GOT3 (cell line): ENCODE measurements at regions not wholly inside any gene's neighbourhood (a gene's known extent, or its start where the extent isn't known, plus 50 kb on each side); places are given as distances from the start of the nearest gene placed in this dataset.
"Not testable (repeated sequence)": the region's sequence is repeated elsewhere in the genome, so short reads cannot be mapped to it uniquely, and the experiment has no call there.

Experiments used
- DNase-seq: peaks from one replicate; lab custom pipeline; 2025; ENCODE audit warnings: mixed read lengths; lab: John Stamatoyannopoulos, UW

DNA sequence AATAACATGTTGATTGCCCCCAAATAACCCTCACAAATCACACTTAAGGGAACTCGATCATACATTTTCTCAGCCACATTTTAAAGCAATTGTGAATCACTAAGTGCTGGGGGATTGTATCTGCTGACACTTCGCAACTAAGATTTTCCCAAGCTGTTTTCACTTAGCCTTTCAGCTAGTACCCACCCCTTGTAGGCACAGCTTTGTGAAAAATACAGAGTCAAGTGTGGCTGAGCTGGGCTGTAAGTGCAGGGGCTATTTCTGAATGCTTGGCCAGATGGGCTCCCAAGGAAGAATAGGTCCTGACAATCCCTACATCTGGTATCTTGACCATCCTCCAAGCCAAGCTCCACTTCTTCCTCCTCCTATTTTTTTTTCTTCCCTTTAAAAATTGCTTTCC is 289.2 kb upstream of the NMUR2 start:
- no peak for DNase-seq

DNA sequence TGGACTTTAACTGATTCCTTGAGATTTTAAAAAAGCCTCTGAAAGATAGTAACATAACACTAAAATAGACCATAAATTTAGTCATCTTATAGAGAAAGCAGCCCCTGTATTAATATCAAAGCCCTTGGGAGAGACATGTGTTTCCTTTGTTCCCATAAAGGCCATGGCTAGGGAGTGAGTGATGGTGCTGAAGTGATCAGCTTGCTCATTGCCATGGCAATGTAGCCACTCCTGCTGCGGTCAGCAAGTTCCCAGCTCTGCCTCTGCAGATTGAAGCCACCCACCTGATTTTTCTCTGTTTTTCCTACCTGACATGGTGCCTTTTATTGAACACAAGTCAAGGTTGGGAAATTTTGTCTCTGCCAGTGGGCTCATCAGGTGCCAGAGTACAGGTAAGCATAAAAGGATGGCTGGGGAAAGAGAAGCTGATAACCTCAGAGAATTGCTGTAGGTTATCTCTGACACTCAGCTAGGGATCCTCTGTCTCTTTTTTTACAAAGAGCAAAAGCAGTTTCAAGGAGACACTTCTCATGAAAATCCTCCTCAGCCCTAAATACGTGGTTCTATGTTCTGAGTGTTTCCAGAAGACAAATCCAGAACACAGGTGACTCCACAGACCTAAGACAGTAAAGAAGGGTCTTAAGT is 296.3 kb upstream of the NMUR2 start:
- DNase-seq, result no peak

GRCh38 chr5:152704286-152704685 is 299.2 kb upstream of the NMUR2 start:
- no peak for DNase-seq

GRCh38 chr5:152711801-152712388 is 306.8 kb upstream of the NMUR2 start:
- DNase-seq, result no peak

DNA sequence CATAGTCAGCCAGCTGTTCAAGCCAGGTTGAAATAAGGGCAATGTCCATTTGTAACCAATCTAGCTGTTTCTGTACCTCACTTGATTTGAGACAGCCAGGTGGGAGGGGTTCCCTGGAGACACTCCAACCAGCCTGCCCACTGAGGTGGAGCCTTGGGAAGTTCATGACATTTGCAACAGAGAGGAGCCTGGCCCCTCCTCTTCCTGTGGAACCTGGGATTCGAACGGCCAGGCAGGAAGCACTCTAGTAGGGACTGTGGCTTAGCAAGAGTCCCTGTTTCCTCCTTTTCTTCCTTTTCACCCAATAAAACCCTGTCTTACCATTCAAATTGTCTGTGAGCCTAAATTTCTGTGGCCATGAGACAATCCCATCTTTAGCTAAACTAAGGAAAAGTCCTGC is 312.3 kb upstream of the NMUR2 start:
- no peak for DNase-seq

DNA sequence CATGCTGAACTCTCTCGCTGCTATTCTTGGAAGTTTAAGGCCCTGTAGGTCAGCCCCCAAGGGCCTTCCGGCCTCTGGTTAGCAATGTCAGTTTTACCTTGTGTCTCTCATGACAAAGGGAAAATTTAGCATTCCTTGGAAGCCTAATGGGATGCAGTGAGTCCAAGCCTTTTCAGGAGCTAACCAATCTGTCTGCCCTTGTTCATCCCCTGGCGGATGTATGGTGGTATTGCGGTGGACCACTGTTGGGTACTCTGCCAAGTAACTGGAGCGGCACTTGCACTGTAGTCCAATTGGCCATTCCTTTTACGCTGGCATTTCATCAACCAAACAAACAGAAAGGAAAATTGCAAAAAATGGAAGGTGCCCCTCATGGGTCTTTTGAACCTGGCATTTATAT is 318.4 kb upstream of the NMUR2 start:
- DNase-seq, result no peak

DNA sequence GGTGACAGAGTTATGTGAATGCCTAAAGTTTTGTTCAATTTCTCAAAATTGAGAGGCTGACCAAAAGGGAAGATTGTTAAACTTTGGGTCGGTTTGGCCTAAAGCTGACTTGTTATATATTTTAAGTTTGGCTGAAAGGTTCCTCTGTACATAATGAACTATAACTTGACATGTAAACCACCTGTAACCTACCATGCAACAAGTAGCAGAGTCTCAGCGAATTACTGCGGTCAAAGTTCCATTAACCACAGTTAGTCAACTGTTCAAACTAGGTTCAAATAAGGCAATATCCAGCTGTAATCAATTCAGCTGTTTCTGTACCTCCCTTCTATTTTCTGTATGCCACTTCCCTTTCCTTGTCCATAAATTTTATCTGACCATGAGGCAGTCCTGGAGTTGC is 325.1 kb upstream of the NMUR2 start:
- DNase-seq, result no peak

- DNase-seq, result no peak
These were observed 331.8 kb upstream of the NMUR2 start for GRCh38 chr5:152736906-152737305.

- no peak for DNase-seq
These were observed 334.8 kb upstream of the NMUR2 start for GRCh38 chr5:152739916-152740315.

GRCh38 chr5:152741126-152741525 is 336.0 kb upstream of the NMUR2 start:
- not testable (repeated sequence) for DNase-seq

DNA sequence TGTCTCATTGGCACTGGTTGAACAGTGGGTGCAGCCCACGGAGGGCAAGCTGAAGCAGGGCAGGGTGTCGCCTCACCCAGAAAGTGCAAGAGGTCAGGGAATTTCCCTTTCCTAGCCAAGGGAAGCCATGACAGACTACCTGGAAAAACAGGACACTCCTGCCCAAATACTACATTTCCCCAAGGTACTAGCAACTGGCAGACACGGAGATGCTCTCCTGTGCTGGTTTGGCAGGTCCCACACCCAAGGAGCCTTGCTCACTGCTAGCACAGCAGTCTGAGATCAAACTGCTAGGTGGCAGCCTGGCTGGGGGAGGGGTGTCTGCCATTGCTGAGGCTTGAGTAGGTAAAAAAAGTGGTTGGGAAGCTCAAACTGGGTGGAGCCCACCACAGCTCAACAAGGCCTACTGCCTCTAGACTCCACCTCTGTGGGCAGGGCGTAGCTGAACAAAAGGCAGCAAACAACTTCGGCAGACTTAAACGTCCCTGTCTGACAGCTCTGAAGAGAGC is 382.7 kb upstream of the NMUR2 start:
- DNase-seq, result not testable (repeated sequence)

GRCh38 chr5:152801886-152802285 is 396.8 kb upstream of the NMUR2 start:
- DNase-seq, result no peak

DNA sequence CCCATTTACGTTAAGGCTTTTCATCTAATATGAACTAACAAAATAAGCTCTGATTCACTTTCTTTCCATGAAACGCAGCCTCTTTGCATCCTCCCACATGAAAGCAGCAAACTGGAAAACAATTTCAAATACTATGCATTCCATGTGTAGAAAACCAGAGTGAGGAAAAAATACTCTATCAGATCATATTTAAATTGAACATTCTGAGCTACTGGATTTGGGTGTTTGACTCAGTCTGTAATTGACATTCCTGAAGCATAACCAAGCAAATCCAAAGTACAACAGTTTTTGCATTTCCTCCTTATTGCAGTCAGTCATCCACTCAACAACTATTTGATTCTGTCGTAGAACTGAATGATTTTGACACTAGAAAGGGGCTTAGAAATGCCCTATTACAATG is 399.1 kb upstream of the NMUR2 start:
- no peak for DNase-seq

- DNase-seq, result no peak
These were observed 406.9 kb upstream of the NMUR2 start for GRCh38 chr5:152811988-152812387.

DNA sequence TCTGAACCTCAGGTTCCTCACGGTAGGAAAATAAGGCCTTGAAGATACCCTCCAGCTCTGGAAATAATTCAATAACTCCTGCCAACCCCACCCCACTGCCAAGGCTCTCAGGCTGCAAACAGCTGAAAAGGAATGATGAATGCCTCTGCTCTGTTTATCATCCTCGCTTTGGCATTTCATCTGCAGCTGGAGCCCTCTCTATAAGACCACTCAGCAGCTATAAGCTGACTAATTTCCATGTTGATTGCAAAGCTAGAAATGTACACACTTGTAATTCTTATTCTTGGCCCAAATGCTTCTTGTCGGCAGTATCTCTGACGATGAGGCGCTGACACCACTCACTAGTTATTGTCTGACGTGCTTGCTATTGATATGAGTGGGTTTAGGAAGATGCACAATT is 408.4 kb upstream of the NMUR2 start:
- DNase-seq, result no peak

DNA sequence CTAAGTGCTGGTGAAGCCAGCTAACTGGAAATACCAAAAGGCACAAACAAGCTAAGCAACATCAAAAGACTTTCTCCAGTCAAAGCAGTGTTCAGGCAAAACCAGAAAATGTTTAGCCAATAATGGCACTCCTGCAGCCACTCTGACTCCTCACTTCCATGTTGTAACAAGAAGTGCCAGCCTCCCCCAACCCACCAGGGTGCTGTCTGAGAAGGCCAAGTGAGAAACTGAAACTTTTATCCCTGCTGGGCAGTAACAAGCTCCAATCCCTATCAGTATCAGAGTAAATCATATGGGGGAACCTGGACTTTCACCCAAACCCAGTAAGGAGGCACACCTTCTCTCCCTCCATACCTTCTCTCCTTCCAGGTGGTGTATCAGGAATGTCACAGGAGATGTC is 414.8 kb upstream of the NMUR2 start:
- no peak for DNase-seq

DNA sequence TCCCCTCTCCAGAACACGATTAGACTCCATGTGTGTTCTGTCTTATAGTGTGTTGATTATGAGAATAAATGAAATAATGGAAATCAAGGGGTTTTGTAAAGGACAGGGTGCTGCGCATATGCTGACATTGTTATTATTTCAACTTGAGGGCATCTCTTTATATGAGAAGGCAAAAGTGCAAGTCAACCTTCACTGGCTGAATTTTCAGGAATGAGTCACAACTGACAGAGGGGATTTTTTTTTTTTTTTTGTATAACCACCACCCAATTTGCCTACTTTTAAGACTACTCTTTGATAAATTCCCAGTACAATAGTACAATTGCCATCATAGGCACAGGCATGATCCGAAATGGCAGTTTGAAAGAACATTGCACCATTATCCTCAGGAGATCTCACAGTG is 419.2 kb upstream of the NMUR2 start:
- DNase-seq, result no peak

DNA sequence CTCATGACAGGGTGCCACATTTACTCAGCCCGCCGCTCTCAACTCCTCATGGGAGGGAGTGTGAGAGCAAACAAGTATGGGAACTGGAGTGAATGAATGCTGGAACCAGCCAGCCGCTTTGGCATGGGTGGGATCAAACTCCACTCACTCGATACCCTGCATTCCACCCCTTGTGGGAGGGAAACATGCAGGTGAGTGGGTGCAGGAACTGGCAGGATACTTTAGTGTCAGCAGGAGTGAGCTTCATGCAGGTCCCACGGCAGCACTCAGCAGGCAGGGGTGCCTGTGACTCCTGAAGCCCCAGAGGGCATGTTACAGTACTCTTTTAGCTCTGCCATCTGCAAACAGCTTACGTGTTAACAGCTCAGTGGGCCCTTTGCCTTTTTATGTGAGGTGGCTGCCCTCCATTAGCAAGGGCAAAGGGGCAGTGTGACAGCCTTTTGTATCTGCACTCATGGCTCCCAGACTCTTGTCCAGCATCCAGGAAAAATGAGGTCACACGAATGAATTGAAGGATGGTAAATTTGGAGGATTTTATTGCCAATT is 433.2 kb upstream of the NMUR2 start:
- no peak for DNase-seq

DNA sequence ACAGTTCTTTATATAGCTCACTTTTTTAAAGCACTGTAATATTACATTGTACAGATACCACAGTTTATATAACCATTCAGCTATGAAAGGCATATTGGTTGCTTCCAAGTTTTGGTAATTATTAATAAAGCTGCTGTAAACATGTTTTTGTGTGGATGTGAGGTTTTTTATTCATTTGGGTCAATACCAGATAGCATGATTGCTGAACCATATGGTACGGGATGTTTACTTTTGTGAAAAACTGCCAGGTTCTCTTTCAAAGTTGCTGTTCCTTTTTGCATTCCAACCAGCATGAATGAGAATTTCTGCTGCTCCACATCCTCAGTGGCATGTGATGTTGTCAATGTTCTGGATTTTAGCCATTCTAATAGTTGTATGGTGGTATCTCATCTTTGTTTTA is 439.6 kb upstream of the NMUR2 start:
- no peak for DNase-seq

- DNase-seq, result no peak
These were observed 448.3 kb upstream of the NMUR2 start for GRCh38 chr5:152853361-152853760.

DNA sequence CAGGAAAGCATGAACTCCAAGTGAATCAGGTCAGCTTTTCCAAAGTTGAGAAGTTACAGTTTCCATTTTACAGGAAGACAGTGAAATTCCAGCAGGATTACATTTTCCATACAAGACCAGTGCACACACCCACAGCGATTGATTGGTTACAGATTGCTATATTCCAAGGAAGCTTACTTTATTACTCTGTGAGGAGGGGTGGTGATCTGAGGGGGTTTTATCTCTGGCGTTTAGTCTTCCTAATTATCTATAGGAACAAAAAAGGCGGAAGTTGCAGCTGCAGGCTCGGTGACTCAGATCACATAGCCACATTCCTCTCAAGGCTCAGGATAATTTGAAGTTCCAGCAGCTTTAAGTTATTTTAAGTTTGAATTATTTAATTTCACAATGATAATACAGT is 450.4 kb upstream of the NMUR2 start:
- DNase-seq, result no peak

GRCh38 chr5:152861231-152861630 is 456.2 kb upstream of the NMUR2 start:
- DNase-seq, result no peak

- no peak for DNase-seq
These were observed 459.4 kb upstream of the NMUR2 start for GRCh38 chr5:152864447-152864846.

GRCh38 chr5:152864991-152865390 is 459.9 kb upstream of the NMUR2 start:
- no peak for DNase-seq
